ENCODE measurements at regions not wholly inside any gene's neighbourhood (a gene's known extent, or its start where the extent isn't known, plus 50 kb on each side); places are given as distances from the start of the nearest gene placed in this dataset.

DNA sequence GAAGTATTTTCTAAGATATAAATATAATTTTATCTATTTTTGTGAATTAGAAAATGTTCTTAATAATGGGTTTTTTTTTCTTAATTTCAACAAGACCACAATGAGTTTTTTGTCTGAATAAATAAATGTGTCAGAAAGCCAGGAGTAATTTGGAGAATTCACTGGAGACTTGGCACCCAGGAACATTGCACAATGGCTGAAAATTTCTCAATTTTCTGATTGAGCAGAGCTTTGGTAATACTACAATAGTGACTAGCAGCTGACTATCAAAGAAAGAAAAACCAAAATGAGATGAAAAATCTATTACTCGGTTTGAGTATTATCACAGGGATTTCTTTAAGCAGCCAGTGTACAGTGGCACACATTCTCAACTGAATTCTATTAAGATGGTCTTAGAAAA lies 394.4 kb upstream of the PCDH20 start:
- CTCF ChIA-PET: interaction anchor here (1.0 kb wide), 1 partner anchor 9 kb away, joined by 3 read pairs; no protein-coding TSS in a partner anchor
- TF ChIP-seq SUZ12 (IDR thresholded peaks at IDR 0.05) (no peak), LEF1 (IDR thresholded peaks at IDR 0.05; ENCODE audit: borderline replicate concordance) (0 out of 2 replicates have a peak, but pooled peaks have one; percentile 29)
- POLR2A ChIA-PET: no interaction called here
- DNase-seq (ENCODE audit: extremely low spot score): no peak

DNA sequence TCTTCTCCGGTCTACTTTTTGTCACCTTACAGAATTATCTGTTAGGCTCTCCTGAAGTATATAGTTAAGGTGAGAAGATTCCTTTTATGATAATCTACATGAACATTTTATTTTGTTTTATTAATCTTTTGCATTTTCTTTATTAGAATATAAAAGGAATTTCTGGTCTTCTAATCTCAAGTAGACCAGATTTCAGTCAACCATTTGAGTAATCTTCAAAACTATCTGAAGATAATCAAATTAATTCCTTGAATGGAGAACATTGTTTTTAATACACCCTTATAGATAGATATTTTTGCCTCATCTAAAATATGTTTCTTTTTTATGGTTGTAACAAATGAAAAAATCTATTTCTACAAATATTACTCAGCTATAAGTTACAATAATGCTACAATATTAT lies 381.7 kb upstream of the PCDH20 start:
- POLR2A ChIA-PET: no interaction called here
- DNase-seq (ENCODE audit: extremely low spot score): no peak
- no peak for TF ChIP-seq NFRKB (IDR thresholded peaks at IDR 0.05)
- CTCF ChIA-PET: interaction anchor here (0.6 kb wide), 1 partner anchor 157 kb away, joined by 3 read pairs; no protein-coding TSS in a partner anchor

DNA sequence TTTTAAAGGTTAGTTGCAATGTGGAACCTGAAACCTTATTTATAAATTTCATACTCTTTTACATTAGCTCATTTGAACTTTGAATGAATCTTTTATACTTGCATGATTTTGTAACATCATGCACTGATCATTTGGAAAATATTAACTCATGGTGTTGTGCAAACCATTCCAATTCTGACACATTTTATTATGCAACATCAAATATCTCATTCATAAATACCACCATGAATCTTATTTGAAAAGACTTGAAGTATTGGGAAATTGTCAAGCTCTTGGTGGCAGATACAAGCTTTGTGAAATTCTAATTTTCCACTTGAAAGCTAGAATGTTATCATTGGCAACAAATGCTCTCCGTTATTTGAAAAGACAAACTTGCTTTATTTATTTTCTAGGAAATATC lies 379.9 kb upstream of the PCDH20 start:
- POLR2A ChIA-PET: no interaction called here
- no peak for DNase-seq (ENCODE audit: extremely low spot score)
- CTCF ChIA-PET: interaction anchor here (1.2 to 2.2 kb wide), 2 partner anchors 21 to 159 kb away, joined by 3 to 6 read pairs; no protein-coding TSS in a partner anchor
- TF ChIP-seq BHLHE40 (IDR thresholded peaks at IDR 0.05; ENCODE audit: borderline replicate concordance) (no peak), NFRKB (IDR thresholded peaks at IDR 0.05) (no peak), TARDBP (IDR thresholded peaks at IDR 0.05) (no peak), SP1 (IDR thresholded peaks at IDR 0.05) (no peak), SUZ12 (IDR thresholded peaks at IDR 0.05) (no peak), ARNT (IDR thresholded peaks at IDR 0.05) (0 out of 2 replicates have a peak, but pooled peaks have one; percentile 9), ELF4 (IDR thresholded peaks at IDR 0.05) (no peak), FOXK2 (IDR thresholded peaks at IDR 0.05) (no peak), LEF1 (IDR thresholded peaks at IDR 0.05; ENCODE audit: borderline replicate concordance) (0 out of 2 replicates have a peak, but pooled peaks have one; percentile 4), CTBP1 (IDR thresholded peaks at IDR 0.05; ENCODE audit: borderline replicate concordance) (no peak), L3MBTL2 (conservative IDR thresholded peaks at IDR 0.05) (no peak)

DNA sequence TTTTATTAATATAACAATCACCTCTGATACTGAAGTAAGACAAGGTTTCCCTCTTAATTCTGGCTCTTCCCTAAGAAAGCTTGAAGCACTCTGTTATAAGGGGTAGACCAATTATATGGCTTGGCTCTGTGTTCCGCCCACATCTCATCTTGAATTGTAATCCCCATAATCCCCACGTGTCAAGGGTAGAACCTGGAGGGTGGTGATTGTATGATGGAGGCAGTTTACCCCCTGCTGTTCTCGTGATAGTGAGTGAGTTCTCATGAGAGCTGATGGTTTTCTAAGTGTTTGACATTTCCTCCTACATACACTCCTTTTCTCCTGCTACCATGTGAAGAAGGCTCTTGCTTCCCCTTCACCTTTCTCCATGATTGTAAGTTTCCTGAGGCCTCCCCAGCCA lies 363.8 kb upstream of the PCDH20 start:
- TF ChIP-seq FOXA1 (IDR thresholded peaks at IDR 0.05) (no peak), L3MBTL2 (conservative IDR thresholded peaks at IDR 0.05) (0 out of 2 replicates have a peak, but pooled peaks have one; percentile 6)
- ChIA-PET POLR2A (no interaction called here), CTCF (interaction anchor here (1.0 kb wide), 1 partner anchor 10 kb away, joined by 3 read pairs; no protein-coding TSS in a partner anchor)
- DNase-seq (ENCODE audit: extremely low spot score): no peak

DNA sequence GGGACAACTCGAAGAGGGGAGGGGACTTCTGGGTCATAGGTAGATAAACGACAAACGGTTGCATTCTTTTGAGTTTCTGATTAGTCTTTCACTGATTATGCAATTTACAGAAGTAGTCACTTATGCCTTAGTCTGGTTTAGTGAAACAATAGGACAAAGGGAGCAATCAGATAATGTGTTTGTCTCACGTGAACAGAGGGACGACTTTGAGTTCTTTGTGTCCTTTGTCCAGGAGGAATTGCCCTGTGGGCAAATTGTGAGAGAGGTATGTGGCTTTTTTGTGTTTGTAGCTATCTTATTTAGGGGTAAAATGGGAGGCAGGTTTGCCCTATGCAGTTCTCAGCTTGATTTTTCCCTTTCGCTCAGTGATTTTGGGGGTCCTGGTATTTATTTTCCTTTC lies 362.9 kb upstream of the PCDH20 start:
- CTCF ChIA-PET: no interaction called here
- POLR2A ChIA-PET: no interaction called here
- TF ChIP-seq BHLHE40 (IDR thresholded peaks at IDR 0.05; ENCODE audit: borderline replicate concordance) (no peak), ELF4 (IDR thresholded peaks at IDR 0.05) (no peak), FOXK2 (IDR thresholded peaks at IDR 0.05) (no peak), L3MBTL2 (conservative IDR thresholded peaks at IDR 0.05) (no peak), SUZ12 (IDR thresholded peaks at IDR 0.05) (no peak), LEF1 (IDR thresholded peaks at IDR 0.05; ENCODE audit: borderline replicate concordance) (no peak), FOXM1 (IDR thresholded peaks at IDR 0.05; ENCODE audit: borderline replicate concordance) (no peak), NFRKB (IDR thresholded peaks at IDR 0.05) (no peak), ZNF384 (IDR thresholded peaks at IDR 0.05) (no peak), CTBP1 (IDR thresholded peaks at IDR 0.05; ENCODE audit: borderline replicate concordance) (no peak)
- TF ChIP-seq, protein P1, sequence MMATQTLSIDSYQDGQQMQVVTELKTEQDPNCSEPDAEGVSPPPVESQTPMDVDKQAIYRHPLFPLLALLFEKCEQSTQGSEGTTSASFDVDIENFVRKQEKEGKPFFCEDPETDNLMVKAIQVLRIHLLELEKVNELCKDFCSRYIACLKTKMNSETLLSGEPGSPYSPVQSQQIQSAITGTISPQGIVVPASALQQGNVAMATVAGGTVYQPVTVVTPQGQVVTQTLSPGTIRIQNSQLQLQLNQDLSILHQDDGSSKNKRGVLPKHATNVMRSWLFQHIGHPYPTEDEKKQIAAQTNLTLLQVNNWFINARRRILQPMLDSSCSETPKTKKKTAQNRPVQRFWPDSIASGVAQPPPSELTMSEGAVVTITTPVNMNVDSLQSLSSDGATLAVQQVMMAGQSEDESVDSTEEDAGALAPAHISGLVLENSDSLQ (IDR thresholded peaks at IDR 0.05): no peak
- no peak for DNase-seq (ENCODE audit: extremely low spot score)

DNA sequence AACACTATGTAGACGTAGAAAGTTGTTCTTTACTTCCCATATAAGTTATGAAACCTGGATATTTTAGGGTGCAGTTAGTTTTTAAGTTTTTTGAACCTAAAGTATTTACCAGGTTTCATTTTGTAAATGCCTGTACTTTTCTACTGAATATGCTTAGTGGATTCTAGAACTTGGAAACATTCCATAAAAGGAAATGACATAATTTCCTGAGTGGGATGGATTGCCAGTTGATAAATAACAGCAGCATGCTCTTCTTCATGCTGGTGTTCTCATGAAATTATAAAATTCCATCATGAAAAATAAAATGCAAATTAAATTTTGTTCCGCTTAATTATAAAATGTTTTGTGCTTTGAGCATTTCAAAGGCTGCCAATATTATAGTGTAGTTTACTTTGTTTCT lies 362.2 kb upstream of the PCDH20 start:
- CTCF ChIA-PET: no interaction called here
- POLR2A ChIA-PET: no interaction called here
- DNase-seq (ENCODE audit: extremely low spot score): no peak
- no peak for TF ChIP-seq HDGF (IDR thresholded peaks at IDR 0.05; ENCODE audit: borderline replicate concordance)
- no peak for TF ChIP-seq BHLHE40 (IDR thresholded peaks at IDR 0.05; ENCODE audit: borderline replicate concordance)
- TF ChIP-seq L3MBTL2 (conservative IDR thresholded peaks at IDR 0.05): 0 out of 2 replicates have a peak, but pooled peaks have one; percentile 8
- TF ChIP-seq FOXA1 (IDR thresholded peaks at IDR 0.05): peak; percentile 44; the same call in 1 of the 2 replicates

DNA sequence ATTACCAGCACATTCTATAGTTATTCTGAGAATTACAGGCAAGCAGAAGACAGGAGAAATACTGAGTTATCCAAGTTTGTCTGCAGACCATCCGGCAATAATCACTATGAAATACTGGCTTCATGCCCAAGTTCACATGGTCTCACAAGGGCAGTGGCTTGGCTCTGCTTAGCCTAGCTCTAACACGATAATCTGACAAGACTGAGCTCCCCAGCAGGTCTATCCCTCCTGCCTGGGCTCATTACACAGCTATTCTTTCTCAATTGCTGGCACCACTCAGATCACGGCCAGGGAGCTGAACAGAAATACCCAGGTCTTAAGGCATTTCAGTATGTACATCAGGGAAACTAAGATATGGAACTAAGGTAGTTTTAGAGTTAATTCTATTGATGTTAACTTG lies 361.6 kb upstream of the PCDH20 start:
- TF ChIP-seq TARDBP (IDR thresholded peaks at IDR 0.05) (no peak), ARNT (IDR thresholded peaks at IDR 0.05) (no peak), FOXA1 (IDR thresholded peaks at IDR 0.05) (no peak), FOXK2 (IDR thresholded peaks at IDR 0.05) (no peak), SP1 (IDR thresholded peaks at IDR 0.05) (no peak), NFRKB (IDR thresholded peaks at IDR 0.05) (no peak), L3MBTL2 (conservative IDR thresholded peaks at IDR 0.05) (no peak), BHLHE40 (IDR thresholded peaks at IDR 0.05; ENCODE audit: borderline replicate concordance) (no peak)
- TF ChIP-seq, protein P1 (IDR thresholded peaks at IDR 0.05): no peak
- POLR2A ChIA-PET: no interaction called here
- DNase-seq (ENCODE audit: extremely low spot score): no peak
- CTCF ChIA-PET: no interaction called here

DNA sequence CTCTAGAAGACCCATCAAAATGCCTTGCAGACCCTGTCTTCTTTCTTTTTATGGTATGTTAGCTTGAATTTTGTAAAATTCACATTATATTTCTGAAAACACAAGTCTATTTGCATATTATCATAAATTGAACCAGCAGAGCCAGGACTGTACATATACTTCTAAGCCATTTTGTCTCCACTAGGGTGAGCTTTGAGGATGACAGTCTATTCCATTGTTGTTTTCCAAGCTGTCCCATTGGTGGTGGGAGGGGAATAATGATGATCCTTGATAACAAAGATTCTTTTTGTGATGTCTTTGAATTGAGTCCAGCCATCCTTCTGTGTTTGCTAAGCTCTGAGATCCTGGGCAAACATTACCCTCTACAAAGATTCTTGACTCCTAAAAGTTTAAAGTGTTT lies 359.3 kb upstream of the PCDH20 start:
- POLR2A ChIA-PET: no interaction called here
- no peak for DNase-seq (ENCODE audit: extremely low spot score)
- CTCF ChIA-PET: interaction anchor here (0.6 to 0.7 kb wide), 2 partner anchors 18 to 32 kb away, joined by 3 read pairs; no protein-coding TSS in a partner anchor
- TF ChIP-seq NFRKB (IDR thresholded peaks at IDR 0.05): no peak
- TF ChIP-seq, protein P1 (IDR thresholded peaks at IDR 0.05): no peak
- no peak for TF ChIP-seq BHLHE40 (IDR thresholded peaks at IDR 0.05; ENCODE audit: borderline replicate concordance)

Data from HEK293T (cell line).